ENCODE measurements at regions not wholly inside any gene's neighbourhood (a gene's known extent, or its start where the extent isn't known, plus 50 kb on each side); places are given as distances from the start of the nearest gene placed in this dataset.
A peak's percentile ranks its signal among the peaks of the same experiment; 100 is the strongest.
"Not testable (repeated sequence)": the region's sequence is repeated elsewhere in the genome, so short reads cannot be mapped to it uniquely, and the experiment has no call there.

DNA sequence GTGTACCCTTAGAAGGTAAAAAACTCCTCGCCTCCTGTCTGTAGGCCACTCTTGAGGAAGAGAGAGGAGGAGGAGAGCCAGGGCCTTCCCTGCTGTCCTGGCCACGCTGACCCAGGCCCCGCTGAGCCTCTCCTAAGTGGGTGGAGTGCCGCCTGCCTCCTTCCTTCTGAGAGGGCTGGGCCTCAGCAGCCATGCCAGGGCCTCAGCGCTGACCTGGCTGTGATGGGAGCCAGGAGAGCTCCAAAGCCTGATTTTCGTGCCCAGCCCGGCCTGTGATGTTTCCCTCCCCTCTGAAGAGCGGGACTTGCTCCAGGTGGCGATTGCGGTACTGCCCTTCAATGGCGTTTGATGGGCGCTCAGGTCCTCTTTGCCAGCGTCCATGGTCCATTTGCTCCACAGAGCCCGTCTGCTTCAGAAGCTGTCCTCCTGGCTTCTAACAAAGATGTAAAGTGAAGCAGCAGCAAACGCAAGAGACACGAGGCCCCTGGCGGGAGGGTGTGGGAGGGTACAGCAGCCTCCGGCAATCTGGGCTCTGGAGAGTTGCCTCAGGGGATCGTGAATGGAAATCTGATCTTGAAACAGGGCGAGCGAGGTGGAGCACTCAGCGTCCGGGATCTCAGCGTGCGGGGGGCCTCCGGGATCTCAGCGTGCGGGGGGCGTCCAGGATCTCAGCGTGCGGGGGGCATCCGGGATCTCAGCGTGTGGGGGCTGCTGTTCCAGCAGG, 93.5 kb downstream of the NPIPB11 start:
- no peak overlapping the region for H3K4me3 ChIP-seq
- TF ChIP-seq, protein P1, sequence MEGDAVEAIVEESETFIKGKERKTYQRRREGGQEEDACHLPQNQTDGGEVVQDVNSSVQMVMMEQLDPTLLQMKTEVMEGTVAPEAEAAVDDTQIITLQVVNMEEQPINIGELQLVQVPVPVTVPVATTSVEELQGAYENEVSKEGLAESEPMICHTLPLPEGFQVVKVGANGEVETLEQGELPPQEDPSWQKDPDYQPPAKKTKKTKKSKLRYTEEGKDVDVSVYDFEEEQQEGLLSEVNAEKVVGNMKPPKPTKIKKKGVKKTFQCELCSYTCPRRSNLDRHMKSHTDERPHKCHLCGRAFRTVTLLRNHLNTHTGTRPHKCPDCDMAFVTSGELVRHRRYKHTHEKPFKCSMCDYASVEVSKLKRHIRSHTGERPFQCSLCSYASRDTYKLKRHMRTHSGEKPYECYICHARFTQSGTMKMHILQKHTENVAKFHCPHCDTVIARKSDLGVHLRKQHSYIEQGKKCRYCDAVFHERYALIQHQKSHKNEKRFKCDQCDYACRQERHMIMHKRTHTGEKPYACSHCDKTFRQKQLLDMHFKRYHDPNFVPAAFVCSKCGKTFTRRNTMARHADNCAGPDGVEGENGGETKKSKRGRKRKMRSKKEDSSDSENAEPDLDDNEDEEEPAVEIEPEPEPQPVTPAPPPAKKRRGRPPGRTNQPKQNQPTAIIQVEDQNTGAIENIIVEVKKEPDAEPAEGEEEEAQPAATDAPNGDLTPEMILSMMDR (IDR thresholded peaks at IDR 0.05): no peak
- no peak for TF ChIP-seq POLR2A (IDR thresholded peaks at IDR 0.05)
- WGBS, 2 donors: 87 to 92% methylated on average over 24 to 26 of the region's 33 CpGs
- H3K36me3 ChIP-seq (replicated peaks in 1 of 2; ENCODE audit: insufficient read depth in 1 of 2, low read depth in 2 of 2): no peaks in the 10 kb centered on the region
- DNase-seq (no peak), ATAC-seq (no peak)
- H3K9me3 ChIP-seq: no peaks in the 10 kb centered on the region
- H3K27me3 ChIP-seq: no peaks in the 10 kb centered on the region
- intact Hi-C loops (cut with DNase I): loop anchor here (10.0 kb wide), 1 partner anchor 78 kb away; no protein-coding TSS in a partner anchor
- peak overlapping the region in 1 of 4 donors; percentile 16 for H3K27ac ChIP-seq
- peaks cover 26% of the 10 kb centered on the region for H3K4me1 ChIP-seq

DNA sequence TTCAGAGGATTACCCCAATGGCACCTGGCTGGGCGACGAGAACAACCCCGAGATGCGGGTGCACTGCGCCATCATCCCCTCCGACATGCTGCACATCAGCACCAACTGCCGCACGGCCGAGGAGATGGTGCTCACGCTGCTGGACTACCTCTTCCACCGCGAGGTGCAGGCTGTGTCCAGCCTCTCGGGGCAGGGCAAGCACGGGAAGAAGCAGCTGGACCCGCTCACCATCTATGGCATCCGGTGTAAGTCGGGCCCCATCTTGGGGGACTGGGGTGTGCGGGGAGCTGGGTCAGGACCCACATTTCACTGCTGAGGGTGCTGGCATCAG, 94.2 kb downstream of the NPIPB11 start:
- intact Hi-C loops (cut with DNase I): loop anchor here (10.0 kb wide), 1 partner anchor 78 kb away; no protein-coding TSS in a partner anchor
- DNase-seq; H3K27me3 ChIP-seq; H3K4me3 ChIP-seq; H3K9me3 ChIP-seq; ATAC-seq; H3K36me3 ChIP-seq (replicated peaks in 1 of 2; ENCODE audit: insufficient read depth in 1 of 2, low read depth in 2 of 2): not testable (repeated sequence)
- peak overlapping the region in 1 of 4 donors; percentile 87 for H3K27ac ChIP-seq
- 89% methylated on average over 18 of the region's 18 CpGs; no CpG with 5 or more reads in 1 of the 2 donors for WGBS, 2 donors
- peaks cover 26% of the 10 kb centered on the region for H3K4me1 ChIP-seq

DNA sequence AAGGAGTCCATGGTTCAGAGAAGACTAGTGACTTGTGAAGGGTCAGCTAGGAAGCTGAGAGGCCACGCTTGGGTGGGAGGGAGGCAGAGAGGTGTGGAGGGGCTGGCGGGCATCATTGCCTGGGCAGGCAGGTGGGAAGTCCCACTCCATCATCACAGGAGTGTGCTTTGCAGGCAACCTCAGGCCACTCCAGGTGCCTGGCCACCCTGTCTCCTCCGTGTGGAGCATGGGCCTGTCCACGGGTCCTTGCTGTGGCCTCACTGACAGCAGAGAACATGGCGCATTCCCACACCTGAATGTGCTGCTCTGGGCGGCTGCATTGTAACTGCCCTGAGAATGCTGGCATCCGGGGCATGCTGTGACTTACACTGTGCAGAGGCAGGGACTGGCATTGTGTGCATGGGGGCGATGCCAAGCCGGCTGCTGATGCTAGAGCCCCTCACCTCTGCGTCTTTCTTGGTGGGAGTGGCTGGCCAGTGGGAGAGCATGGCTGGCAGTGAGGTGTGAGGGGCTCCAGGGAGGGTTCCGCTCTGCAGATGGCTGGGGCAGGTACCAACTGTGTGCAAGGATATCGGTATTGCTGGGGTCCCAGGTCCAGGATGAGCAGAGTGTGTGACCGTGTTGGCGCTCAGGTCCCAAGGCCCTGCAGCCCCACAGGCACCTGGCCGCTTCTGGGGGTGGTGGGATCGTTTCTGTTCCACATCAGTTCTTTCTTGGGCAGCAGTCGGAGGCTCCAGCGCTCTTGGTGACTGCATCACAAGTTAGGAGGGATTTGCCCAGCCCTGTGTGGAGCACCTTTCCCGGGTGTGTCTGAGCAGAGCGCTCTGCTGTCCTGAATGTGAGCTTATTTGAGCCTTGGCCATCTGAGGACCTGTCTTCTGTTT, 94.8 kb downstream of the NPIPB11 start:
- H3K36me3 ChIP-seq (replicated peaks in 1 of 2; ENCODE audit: insufficient read depth in 1 of 2, low read depth in 2 of 2): no peaks in the 10 kb centered on the region
- H3K9me3 ChIP-seq: no peaks in the 10 kb centered on the region
- no peak overlapping the region for H3K4me3 ChIP-seq
- H3K27me3 ChIP-seq: no peaks in the 10 kb centered on the region
- intact Hi-C loops (cut with DNase I): loop anchor here (10.0 kb wide), 1 partner anchor 77 kb away; no protein-coding TSS in a partner anchor
- 89 to 95% methylated on average over 10 to 20 of the region's 20 CpGs for whole genome bisulfite sequencing, 2 donors
- peak overlapping the region; percentile 79 to 88 (median 84) for H3K27ac ChIP-seq
- TF ChIP-seq, protein P1 (IDR thresholded peaks at IDR 0.05): no peak
- TF ChIP-seq POLR2A (IDR thresholded peaks at IDR 0.05): no peak
- DNase-seq (no peak), ATAC-seq (no peak)
- H3K4me1 ChIP-seq: peaks cover 21% of the 10 kb centered on the region

DNA sequence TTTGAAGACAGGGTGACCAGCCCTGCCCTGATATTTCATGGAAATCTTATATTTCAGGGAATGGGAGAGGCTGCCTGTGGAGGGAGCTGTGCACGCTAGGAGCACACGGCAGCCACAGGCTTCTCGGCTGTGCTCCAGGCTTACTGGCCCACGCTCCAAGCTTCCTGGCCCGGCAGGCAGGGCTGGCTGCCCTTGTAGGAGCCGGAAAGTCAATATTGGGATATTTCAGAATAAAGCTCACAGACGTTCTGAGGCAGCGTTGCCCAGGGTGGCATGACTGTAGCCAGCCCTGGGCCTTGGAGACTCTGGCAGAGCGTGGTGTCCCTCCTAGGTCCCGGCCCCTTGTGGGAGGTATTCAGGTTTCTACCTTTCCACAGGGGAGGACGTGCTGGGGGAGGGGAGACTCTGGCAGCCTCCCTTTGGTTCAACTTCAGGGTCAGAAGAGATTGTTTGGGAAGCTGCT, 95.6 kb downstream of the NPIPB11 start:
- Histone ChIP-seq H3K27ac (peak overlapping the region; percentile 79 to 88 (median 84)), H3K4me1 (peaks cover 15% of the 10 kb centered on the region), H3K9me3 (no peaks in the 10 kb centered on the region), H3K36me3 (replicated peaks in 1 of 2; ENCODE audit: insufficient read depth in 1 of 2, low read depth in 2 of 2) (no peaks in the 10 kb centered on the region), H3K4me3 (no peak overlapping the region), H3K27me3 (no peaks in the 10 kb centered on the region)
- peak; percentile 82 to 92 (median 89) for DNase-seq
- whole genome bisulfite sequencing, 2 donors: 6 to 39% methylated on average over 10 to 11 of the region's 11 CpGs
- intact Hi-C loops (cut with DNase I): loop anchor here (10.0 kb wide), 1 partner anchor 76 kb away; no protein-coding TSS in a partner anchor
- TF ChIP-seq POLR2A (IDR thresholded peaks at IDR 0.05): peak in 2 of 3 donors; percentile 33 to 39
- TF ChIP-seq, protein P1 (IDR thresholded peaks at IDR 0.05): peak in 6 of 7 experiments; percentile 19 to 60 (median 52)
- ATAC-seq: peak; percentile 95

DNA sequence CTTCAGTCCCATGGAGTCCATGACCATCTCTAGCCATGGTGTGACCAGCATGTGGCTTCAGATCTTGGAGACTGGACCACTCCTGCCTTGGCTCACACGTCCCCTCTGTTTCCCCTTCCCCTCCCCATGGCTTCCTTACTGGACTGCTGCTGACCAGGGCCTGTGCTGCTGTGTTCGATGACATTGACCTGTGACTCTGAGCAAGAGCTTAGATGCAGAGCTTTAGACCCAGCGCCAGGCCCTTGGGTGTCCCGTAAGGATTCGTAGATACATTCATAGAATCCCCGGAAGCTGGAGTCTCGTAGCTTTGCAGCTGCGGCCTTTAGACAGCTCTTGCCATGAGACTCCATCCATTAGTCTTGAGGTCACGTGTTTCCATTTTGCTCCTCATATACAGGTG, 96.3 kb downstream of the NPIPB11 start:
- Histone ChIP-seq H3K4me1 (peaks cover 15% of the 10 kb centered on the region), H3K27ac (peak overlapping the region; percentile 79 to 88 (median 84))
- H3K36me3 ChIP-seq (replicated peaks in 1 of 2; ENCODE audit: insufficient read depth in 1 of 2, low read depth in 2 of 2); DNase-seq; H3K9me3 ChIP-seq; H3K4me3 ChIP-seq; ATAC-seq; H3K27me3 ChIP-seq: not testable (repeated sequence)
- intact Hi-C loops (cut with DNase I): loop anchor here (10.0 kb wide), 1 partner anchor 75 kb away; no protein-coding TSS in a partner anchor
- WGBS, 2 donors: 93 to 95% methylated on average over 9 of the region's 9 CpGs

DNA sequence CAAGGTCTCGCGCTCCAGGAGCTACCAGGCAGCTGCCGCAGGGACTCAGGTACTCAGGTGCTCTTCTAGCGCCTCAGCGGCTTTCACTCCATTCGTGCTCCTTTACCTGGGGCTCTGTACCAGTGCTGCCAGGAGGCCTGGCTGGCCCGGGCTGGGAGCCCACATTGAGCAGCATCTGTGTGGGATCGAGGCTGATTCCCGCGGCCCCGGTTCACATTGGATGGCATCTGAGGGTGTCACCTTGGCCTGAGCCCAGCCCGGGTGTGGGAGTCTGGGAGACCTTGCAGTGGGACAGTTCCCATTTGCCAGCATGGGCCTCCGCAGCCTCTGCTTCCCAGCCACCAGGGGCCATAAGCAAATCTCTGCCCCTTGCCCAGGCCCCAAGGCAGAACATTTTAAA, 96.9 kb downstream of the NPIPB11 start:
- ATAC-seq; H3K4me3 ChIP-seq; H3K27me3 ChIP-seq; H3K36me3 ChIP-seq (replicated peaks in 1 of 2; ENCODE audit: insufficient read depth in 1 of 2, low read depth in 2 of 2); H3K9me3 ChIP-seq; intact Hi-C loops (cut with DNase I): not testable (repeated sequence)
- Histone ChIP-seq H3K4me1 (peaks cover 15% of the 10 kb centered on the region), H3K27ac (peak overlapping the region in 1 of 4 donors; percentile 87)
- peak in 1 of 4 donors; percentile 66 for DNase-seq
- WGBS, 2 donors: 70 to 100% methylated on average over 1 to 13 of the region's 13 CpGs

Measured in body of pancreas (tissue), 4 donors.